ENCODE measurements at regions not wholly inside any gene's neighbourhood (a gene's known extent, or its start where the extent isn't known, plus 50 kb on each side); places are given as distances from the start of the nearest gene placed in this dataset.

DNA sequence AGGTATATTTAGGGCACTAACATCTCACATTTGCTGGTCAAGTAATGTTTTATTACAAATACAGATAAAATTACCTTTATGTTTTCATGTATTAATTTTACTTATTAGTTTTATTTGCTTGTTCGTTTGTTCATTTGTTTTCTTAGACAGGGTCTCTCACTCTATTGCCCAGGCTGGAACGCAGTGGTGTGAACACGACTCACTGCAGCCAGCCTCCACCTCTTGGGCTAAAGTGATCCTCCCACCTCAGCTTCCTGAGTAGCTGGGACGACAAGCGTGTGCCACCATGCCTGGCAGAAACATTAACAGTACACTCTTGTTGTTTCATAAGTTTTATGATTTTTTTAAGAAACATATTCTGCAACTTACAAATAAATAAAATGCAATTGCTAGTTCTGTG, 123.2 kb downstream of the ZNF608 start:
- intact Hi-C loops (cut with micrococcal nuclease), result no loop called here
- Mint-ChIP-seq H3K9me3 (ENCODE audit: insufficient read depth) (no peaks in the 10 kb centered on the region), H3K4me3 (no peak overlapping the region), H3K4me1 (peaks cover 4% of the 10 kb centered on the region), H3K27me3 (no peaks in the 10 kb centered on the region), H3K27ac (no peak overlapping the region)
- Histone ChIP-seq H2AFZ (ENCODE audit: insufficient read depth, low read depth, low read length, poor library complexity, severe bottlenecking) (no peak overlapping the region), H3K4me2 (replicated peaks; ENCODE audit: low read depth, low read length, poor library complexity, severe bottlenecking) (no peak overlapping the region), H3K27me3 (replicated peaks in 1 of 4; ENCODE audit: control extremely low read depth in 1 of 4, control insufficient read depth in 3 of 4, insufficient read depth in 4 of 4, low read length in 3 of 4) (no peaks in the 10 kb centered on the region), H3K36me3 (replicated peaks in 1 of 2; ENCODE audit: control extremely low read depth in 1 of 2, control insufficient read depth in 1 of 2, extremely low read depth in 1 of 2, insufficient read depth in 2 of 2, low read length in 1 of 2) (no peaks in the 10 kb centered on the region), H3K9me3 (ENCODE audit: control extremely low read depth in 1 of 3, control insufficient read depth in 2 of 3, insufficient read depth in 1 of 3, low read length in 2 of 3) (no peaks in the 10 kb centered on the region), H4K20me1 (ENCODE audit: control insufficient read depth, insufficient read depth, low read length, poor library complexity, severe bottlenecking) (no peaks in the 10 kb centered on the region), H3K79me2 (ENCODE audit: control insufficient read depth, insufficient read depth, low read length) (no peaks in the 10 kb centered on the region), H3K9ac (ENCODE audit: low read length) (no peak overlapping the region), H3K27ac (ENCODE audit: low read length in 2 of 2) (no peak overlapping the region), H3K4me1 (ENCODE audit: control insufficient read depth in 2 of 2, insufficient read depth in 2 of 2, low read length in 2 of 2) (no peaks in the 10 kb centered on the region), H3K4me3 (ENCODE audit: control extremely low read depth in 1 of 5, extremely low read depth in 1 of 5, insufficient read depth in 1 of 5, low read depth in 2 of 5, low read length in 4 of 5) (no peak overlapping the region)
- POLR2A ChIA-PET, result no interaction called here
- ATAC-seq (ENCODE audit: low read depth) (no peak), DNase-seq (no peak)
- CTCF ChIA-PET, result no interaction called here
- TF ChIP-seq, protein P1, sequence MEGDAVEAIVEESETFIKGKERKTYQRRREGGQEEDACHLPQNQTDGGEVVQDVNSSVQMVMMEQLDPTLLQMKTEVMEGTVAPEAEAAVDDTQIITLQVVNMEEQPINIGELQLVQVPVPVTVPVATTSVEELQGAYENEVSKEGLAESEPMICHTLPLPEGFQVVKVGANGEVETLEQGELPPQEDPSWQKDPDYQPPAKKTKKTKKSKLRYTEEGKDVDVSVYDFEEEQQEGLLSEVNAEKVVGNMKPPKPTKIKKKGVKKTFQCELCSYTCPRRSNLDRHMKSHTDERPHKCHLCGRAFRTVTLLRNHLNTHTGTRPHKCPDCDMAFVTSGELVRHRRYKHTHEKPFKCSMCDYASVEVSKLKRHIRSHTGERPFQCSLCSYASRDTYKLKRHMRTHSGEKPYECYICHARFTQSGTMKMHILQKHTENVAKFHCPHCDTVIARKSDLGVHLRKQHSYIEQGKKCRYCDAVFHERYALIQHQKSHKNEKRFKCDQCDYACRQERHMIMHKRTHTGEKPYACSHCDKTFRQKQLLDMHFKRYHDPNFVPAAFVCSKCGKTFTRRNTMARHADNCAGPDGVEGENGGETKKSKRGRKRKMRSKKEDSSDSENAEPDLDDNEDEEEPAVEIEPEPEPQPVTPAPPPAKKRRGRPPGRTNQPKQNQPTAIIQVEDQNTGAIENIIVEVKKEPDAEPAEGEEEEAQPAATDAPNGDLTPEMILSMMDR (IDR thresholded peaks at IDR 0.05), result no peak
- TF ChIP-seq EZH2 (IDR thresholded peaks at IDR 0.05; ENCODE audit: borderline replicate concordance, insufficient read depth, low read depth, low read length, poor library complexity, severe bottlenecking), result no peak
- 100% methylated on average over 3 of the region's 5 CpGs for WGBS (ENCODE audit: insufficient coverage)

DNA sequence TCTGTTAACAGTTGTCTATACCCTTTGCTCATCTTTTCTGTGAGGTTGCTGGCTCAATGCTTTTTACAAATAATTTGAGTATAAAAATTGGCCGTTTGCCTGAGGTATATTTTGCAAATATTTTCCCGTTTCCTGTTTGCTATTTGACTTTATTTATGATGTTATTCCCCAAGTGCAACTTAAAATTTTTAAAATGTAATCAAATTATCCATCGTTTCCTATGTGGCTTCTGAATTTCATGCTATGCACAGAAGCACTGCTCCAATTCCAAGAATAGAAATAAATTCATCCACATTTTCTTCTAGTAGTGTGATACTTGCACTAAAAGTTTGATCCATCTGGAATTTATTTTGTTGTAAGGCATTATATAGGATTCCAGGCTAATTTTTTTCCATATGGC, 123.6 kb downstream of the ZNF608 start:
- Histone ChIP-seq H4K20me1 (ENCODE audit: control insufficient read depth, insufficient read depth, low read length, poor library complexity, severe bottlenecking) (no peaks in the 10 kb centered on the region), H3K27me3 (replicated peaks in 1 of 4; ENCODE audit: control extremely low read depth in 1 of 4, control insufficient read depth in 3 of 4, insufficient read depth in 4 of 4, low read length in 3 of 4) (no peaks in the 10 kb centered on the region), H3K4me1 (ENCODE audit: control insufficient read depth in 2 of 2, insufficient read depth in 2 of 2, low read length in 2 of 2) (no peaks in the 10 kb centered on the region), H3K4me3 (ENCODE audit: control extremely low read depth in 1 of 5, extremely low read depth in 1 of 5, insufficient read depth in 1 of 5, low read depth in 2 of 5, low read length in 4 of 5) (no peak overlapping the region), H3K9me3 (ENCODE audit: control extremely low read depth in 1 of 3, control insufficient read depth in 2 of 3, insufficient read depth in 1 of 3, low read length in 2 of 3) (no peaks in the 10 kb centered on the region), H3K36me3 (replicated peaks in 1 of 2; ENCODE audit: control extremely low read depth in 1 of 2, control insufficient read depth in 1 of 2, extremely low read depth in 1 of 2, insufficient read depth in 2 of 2, low read length in 1 of 2) (no peaks in the 10 kb centered on the region), H3K79me2 (ENCODE audit: control insufficient read depth, insufficient read depth, low read length) (no peaks in the 10 kb centered on the region), H2AFZ (ENCODE audit: insufficient read depth, low read depth, low read length, poor library complexity, severe bottlenecking) (no peak overlapping the region), H3K27ac (ENCODE audit: low read length in 2 of 2) (no peak overlapping the region), H3K4me2 (replicated peaks; ENCODE audit: low read depth, low read length, poor library complexity, severe bottlenecking) (no peak overlapping the region), H3K9ac (ENCODE audit: low read length) (no peak overlapping the region)
- H3K4me1 Mint-ChIP-seq, result peaks cover 1% of the 10 kb centered on the region
- intact Hi-C loops (cut with micrococcal nuclease), result no loop called here
- no peak for TF ChIP-seq EZH2 (IDR thresholded peaks at IDR 0.05; ENCODE audit: borderline replicate concordance, insufficient read depth, low read depth, low read length, poor library complexity, severe bottlenecking)
- TF ChIP-seq, protein P1 (IDR thresholded peaks at IDR 0.05), result no peak
- CTCF ChIA-PET, result no interaction called here
- WGBS (ENCODE audit: insufficient coverage), result no CpG with 5 or more reads among the region's 3 CpGs
- no peak overlapping the region for H3K27ac Mint-ChIP-seq
- H3K4me3 Mint-ChIP-seq, result no peak overlapping the region
- no peak for ATAC-seq (ENCODE audit: low read depth)
- POLR2A ChIA-PET, result no interaction called here
- no peaks in the 10 kb centered on the region for H3K9me3 Mint-ChIP-seq (ENCODE audit: insufficient read depth)
- H3K27me3 Mint-ChIP-seq, result no peaks in the 10 kb centered on the region
- no peak for DNase-seq
